ENCODE measurements at regions not wholly inside any gene's neighbourhood (a gene's known extent, or its start where the extent isn't known, plus 50 kb on each side); places are given as distances from the start of the nearest gene placed in this dataset.

DNA sequence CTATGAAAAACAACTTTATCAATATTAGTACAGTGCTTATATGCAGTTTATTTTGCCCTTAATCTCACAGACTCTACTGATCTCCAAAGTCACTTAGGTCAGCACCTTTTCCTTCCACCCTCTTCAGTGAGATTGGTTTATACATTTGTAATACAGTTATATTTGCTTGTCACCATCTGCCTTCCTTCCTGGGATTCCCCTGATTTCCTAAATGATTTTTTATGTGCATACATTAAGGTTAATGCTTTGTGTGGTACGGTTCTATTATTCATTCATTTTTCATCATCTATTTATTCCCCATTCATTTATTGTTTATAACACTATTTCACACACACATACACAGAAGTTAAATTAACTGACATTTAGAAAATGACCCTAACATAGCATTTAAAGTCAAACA is 419.8 kb upstream of the CDH11 start:
- no peak for DNase-seq

DNA sequence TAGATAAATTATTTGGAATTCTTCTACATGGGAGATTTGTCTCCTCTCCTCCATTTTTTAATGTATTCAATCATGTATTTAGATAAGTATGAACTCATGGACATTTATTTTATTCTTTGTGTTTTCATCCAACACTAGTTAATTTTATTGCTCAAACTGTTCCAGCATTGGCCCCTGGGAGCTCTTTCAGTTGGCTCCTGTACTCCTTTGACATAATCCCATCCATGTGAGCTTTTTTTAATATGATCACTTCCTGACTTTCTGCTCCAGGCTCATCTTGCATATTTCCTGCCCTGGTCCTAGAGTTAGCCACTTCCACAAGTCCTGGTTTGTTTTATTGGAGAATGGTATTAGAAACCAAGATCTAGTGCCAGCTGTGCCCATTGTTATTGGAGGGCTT is 419.0 kb upstream of the CDH11 start:
- no peak for DNase-seq

GRCh38 chr16:65538976-65539375 is 417.1 kb upstream of the CDH11 start:
- DNase-seq, result no peak

- DNase-seq, result no peak
Observed at GRCh38 chr16:65537336-65537735, 415.5 kb upstream of the CDH11 start.

DNA sequence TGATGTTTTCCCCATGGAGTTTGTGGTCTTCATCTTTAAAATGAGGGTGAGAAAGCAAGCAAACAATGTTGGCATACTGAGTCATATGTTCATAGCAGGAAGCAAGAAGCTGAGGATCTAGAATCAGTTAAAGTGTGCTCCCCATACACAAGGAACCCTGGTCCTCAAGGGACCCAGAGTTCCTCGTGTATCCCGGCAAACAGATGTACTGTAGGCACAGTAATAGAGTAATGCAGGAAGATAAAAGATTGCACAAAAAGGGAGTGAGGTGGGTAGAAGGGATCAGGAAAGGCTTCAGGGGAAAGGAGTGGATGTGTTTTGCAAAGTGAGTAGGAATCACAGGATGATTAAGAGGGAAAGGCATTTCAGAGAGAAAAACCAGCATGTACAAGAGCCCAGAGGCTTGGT is 412.3 kb upstream of the CDH11 start:
- no peak for DNase-seq

DNA sequence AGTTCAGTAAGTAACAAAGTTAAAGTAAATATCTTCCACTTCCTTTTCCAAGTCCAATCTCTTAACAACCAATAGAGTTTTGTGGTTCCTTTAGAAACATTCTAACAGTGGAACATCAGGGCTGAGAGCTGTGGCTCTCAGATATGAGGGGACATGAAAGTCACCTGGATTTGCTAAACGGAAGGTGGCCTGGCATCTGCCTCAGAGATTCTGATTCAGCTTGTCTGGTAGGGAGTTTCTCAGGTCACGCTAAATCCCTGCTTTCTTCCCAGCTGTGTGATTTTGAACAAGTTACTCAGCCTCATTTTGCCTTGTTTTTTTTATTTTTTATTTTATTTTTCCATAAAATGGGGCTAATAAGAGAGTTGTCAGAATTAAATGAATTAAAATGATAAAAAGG is 411.0 kb upstream of the CDH11 start:
- no peak for DNase-seq

GRCh38 chr16:65532258-65532657 is 410.4 kb upstream of the CDH11 start:
- no peak for DNase-seq

GRCh38 chr16:65531475-65531874 is 409.6 kb upstream of the CDH11 start:
- DNase-seq, result no peak

DNA sequence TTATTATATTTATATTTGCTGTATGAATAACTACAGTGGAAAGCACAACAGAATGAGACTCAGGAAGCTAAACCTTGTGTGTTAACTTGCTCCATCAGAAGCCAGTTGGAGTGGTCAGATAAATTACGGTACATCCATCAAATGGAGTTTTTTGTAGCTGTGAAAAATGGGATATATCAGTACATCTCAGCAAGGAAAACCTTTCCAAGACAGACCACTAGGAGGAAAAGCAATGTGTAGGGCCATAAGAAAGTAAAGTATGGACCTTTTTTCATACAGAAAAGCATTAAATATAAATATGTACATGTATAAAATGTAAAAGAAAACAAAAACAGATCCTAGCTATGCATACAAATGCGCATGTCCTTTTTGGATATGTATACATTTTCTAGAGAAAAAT is 403.8 kb upstream of the CDH11 start:
- no peak for DNase-seq

- DNase-seq, result no peak
Observed at GRCh38 chr16:65524997-65525396, 403.1 kb upstream of the CDH11 start.

- no peak for DNase-seq
Observed at GRCh38 chr16:65524231-65524630, 402.4 kb upstream of the CDH11 start.

GRCh38 chr16:65523283-65523944 is 401.6 kb upstream of the CDH11 start:
- DNase-seq, result no peak

- DNase-seq, result no peak
Observed at GRCh38 chr16:65522412-65522811, 400.5 kb upstream of the CDH11 start.

GRCh38 chr16:65521633-65522328 is 399.9 kb upstream of the CDH11 start:
- no peak for DNase-seq

DNA sequence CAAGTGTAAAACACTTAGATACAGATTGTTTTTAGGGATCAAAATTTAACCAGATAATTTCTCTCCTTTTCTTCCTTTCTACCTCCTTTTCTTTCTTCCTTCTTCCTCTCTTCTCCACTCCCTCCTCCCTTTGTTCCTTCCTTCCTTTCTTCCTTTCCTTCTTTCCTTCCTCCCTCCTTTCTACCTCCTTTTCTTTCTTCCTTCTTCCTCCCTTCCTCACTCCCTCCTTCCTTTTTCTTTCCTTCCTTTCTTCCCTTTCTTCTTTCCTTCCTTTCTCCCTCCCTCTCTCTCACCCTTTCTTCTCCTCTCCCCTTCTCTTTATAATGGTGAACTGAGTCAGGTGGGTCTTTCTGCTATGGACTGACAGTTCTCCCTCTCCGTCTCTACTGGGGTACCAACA is 397.5 kb upstream of the CDH11 start:
- DNase-seq, result no peak

GRCh38 chr16:65515193-65515592 is 393.3 kb upstream of the CDH11 start:
- DNase-seq, result no peak

DNA sequence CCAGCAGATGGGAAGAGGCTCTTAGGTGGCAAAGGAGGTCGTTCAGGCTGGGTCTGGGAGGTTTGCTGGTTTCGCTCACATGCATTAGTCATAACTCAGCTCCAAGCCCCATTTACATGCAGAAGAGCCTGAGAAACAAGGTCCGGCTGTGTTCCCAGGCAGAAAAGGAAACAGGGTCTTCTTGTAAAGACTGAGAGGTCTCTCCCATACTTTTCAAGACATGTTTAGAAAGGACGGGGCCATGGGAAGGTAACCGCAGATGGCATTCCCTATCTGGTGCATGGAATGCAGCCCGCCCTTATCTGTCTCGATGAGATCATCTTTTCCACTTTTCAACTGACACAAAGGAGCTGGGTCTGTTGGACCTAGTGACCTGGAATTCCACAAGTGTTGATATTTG is 389.0 kb upstream of the CDH11 start:
- DNase-seq, result no peak

GRCh38 chr16:65510241-65510640 is 388.4 kb upstream of the CDH11 start:
- DNase-seq, result no peak

DNA sequence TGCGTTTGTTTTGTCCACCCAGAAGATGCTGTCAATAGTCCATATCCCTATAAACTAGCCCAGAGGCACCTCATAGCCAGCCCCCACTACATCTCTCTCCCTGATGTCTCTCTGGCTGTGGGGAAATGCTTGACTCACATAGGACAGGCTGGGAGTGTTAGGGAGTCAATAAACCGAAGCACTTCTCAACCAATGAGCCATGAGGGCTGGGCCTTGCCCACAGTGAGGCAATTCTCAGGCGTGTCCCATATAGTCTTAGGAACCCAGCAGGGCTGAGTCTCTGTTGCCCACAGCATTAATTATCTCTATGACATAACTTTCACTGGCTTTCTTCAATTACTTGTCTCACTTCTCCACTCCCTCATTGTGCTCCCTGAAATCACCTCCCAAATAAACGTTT is 387.3 kb upstream of the CDH11 start:
- DNase-seq, result no peak

- DNase-seq, result no peak
Observed at GRCh38 chr16:65500919-65501318, 379.1 kb upstream of the CDH11 start.

DNA sequence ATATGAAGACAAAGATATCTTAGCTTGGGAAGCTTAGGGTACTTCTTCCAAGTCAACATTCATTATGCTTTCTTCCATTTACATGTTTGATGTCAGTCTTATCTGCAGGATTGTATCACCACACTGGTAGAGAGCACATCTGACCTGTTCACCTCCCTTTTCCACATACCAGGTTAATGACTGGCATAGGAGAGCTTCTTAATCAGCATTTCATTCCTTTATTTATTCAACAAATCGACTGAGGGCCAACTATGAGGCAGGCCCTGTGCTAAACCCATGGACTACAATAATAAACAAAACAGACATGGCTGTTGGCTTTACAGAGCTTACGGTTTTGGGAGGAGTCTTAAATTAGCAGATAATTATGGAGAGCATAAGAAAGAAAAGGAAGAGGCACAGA is 378.1 kb upstream of the CDH11 start:
- DNase-seq, result no peak

DNA sequence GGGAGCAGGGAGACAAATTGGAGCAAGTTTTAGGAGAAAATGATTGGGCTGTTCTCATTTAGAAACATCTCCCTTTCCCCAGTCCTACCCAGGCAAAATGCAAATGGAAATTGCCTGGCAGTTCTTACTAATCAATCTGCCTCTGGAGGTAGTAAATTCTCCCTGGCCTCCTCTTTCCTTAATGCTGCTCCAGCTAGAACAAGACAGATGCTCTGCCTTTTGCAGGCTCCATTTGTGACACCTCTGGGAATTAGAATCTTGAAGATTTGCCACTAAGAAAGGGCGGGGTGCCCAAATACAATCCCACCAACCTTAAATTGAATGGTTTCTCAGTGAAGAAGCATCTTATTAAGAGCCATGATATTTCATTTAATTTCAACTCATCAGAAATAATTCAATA is 377.7 kb upstream of the CDH11 start:
- no peak for DNase-seq

DNA sequence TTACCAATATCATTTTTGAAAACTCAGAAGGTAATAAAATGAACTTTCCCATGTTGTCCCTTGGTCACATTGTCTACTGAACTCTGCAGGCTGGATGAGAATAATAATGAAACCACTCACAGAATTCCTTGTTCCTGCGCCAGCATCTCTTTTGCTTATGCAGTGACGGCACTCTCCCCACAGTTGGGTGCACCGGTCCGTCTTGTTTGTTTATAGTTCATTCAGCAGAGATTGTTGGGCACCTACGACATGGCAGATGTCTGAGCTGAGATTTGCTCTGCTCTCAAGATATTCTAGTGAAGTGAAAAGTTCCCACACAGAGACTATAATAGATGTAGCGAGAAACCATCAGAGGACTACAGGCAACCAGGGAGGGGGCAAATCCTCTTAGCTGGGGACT is 375.7 kb upstream of the CDH11 start:
- no peak for DNase-seq

GRCh38 chr16:65495106-65495505 is 373.2 kb upstream of the CDH11 start:
- no peak for DNase-seq

- DNase-seq, result no peak
Observed at GRCh38 chr16:65494609-65495008, 372.7 kb upstream of the CDH11 start.
